GM19438 (cell line): ENCODE measurements at regions not wholly inside any gene's neighbourhood (a gene's known extent, or its start where the extent isn't known, plus 50 kb on each side); places are given as distances from the start of the nearest gene placed in this dataset.
"Not testable (repeated sequence)": the region's sequence is repeated elsewhere in the genome, so short reads cannot be mapped to it uniquely, and the experiment has no call there.

Source experiments
- ATAC-seq: cut with Tn5 transposase; IDR thresholded peaks from one replicate; pipeline ENCODE4 v1.9.1; 2021; ENCODE audit warnings: low read depth; ENCODE audit not compliant: unreplicated experiment

GRCh38 chr3:81839504-81840094, 78.2 kb upstream of the GBE1 start:
- no peak for ATAC-seq

- ATAC-seq = no peak
These were observed 77.0 kb upstream of the GBE1 start for GRCh38 chr3:81838457-81838856.

- no peak for ATAC-seq
These were observed 75.7 kb upstream of the GBE1 start for GRCh38 chr3:81837071-81837593.

- ATAC-seq = no peak
These were observed 68.5 kb upstream of the GBE1 start for GRCh38 chr3:81829937-81830336.

- ATAC-seq = not testable (repeated sequence)
These were observed 67.8 kb upstream of the GBE1 start for GRCh38 chr3:81829272-81829671.

- ATAC-seq = peak; percentile 93
These were observed 62.5 kb upstream of the GBE1 start for GRCh38 chr3:81823882-81824395.

- ATAC-seq = no peak
These were observed 61.6 kb upstream of the GBE1 start for GRCh38 chr3:81823086-81823485.

- peak; percentile 98 for ATAC-seq
These were observed 55.2 kb upstream of the GBE1 start for GRCh38 chr3:81816473-81817250.

GRCh38 chr3:81812098-81812497, 50.7 kb upstream of the GBE1 start:
- not testable (repeated sequence) for ATAC-seq
